PC-9 (cell line): ENCODE measurements at regions not wholly inside any gene's neighbourhood (a gene's known extent, or its start where the extent isn't known, plus 50 kb on each side); places are given as distances from the start of the nearest gene placed in this dataset.

Experiments
- BruUV-seq: library from RNA; stranded (reverse); fragments of 400-500 nt; replicated peaks from 2 replicates; lab custom pipeline; 2021; lab: Mats Ljungman, UMichigan
- CTCF ChIA-PET: fragments of 300-600 bp; sonication (Branson Sonifier 250); formaldehyde crosslinking; loops from one replicate; lab custom pipeline; 2022; ENCODE audit warnings: antibody characterized with exemption; lab: Charles Lee
- POLR2A ChIA-PET: fragments of 300-600 bp; sonication (Branson Sonifier 250); formaldehyde crosslinking; loops from one replicate; lab custom pipeline; 2022; ENCODE audit warnings: antibody characterized with exemption; ENCODE audit not compliant: unreplicated experiment; lab: Charles Lee
- DNase-seq, 2 experiments: peaks; one replicate each; pipeline versions ENCODE4 v3.0.0 to v3.0.0-alpha.2; 2015 to 2022; ENCODE audit warnings: mixed read lengths in 1 of 2
- H2AFZ ChIP-seq: fragments of 200-600 bp; sonication (generic); 2 replicates; pipeline ENCODE4 v1.8.1; 2017; ENCODE audit warnings: antibody characterized with exemption
- H3F3A ChIP-seq: fragments of 200-600 bp; sonication (generic); 2 replicates; pipeline ENCODE4 v1.8.1; 2017; ENCODE audit warnings: antibody characterized with exemption, mild to moderate bottlenecking, low read depth; ENCODE audit not compliant: insufficient read depth
- H3K27ac ChIP-seq: fragments of 200-600 bp; sonication (generic); 2 replicates; pipeline ENCODE4 v1.6.1; 2016; ENCODE audit warnings: mixed run types
- H3K27me3 ChIP-seq: fragments of 200-600 bp; sonication (generic); 2 replicates; pipeline ENCODE4 v1.6.1; 2016; ENCODE audit warnings: low read depth, mixed run types; ENCODE audit not compliant: insufficient read depth
- H3K36me3 ChIP-seq: fragments of 200-600 bp; sonication (generic); 2 replicates; pipeline ENCODE4 v1.6.1; 2016; ENCODE audit warnings: low read depth, mixed run types
- H3K4me1 ChIP-seq: fragments of 200-600 bp; sonication (generic); replicated peaks from 2 replicates; pipeline ENCODE4 v1.6.1; 2016; ENCODE audit warnings: mixed run types; ENCODE audit not compliant: insufficient read depth
- H3K4me2 ChIP-seq: fragments of 200-600 bp; sonication (generic); 2 replicates; pipeline ENCODE4 v1.6.1; 2017; ENCODE audit warnings: mixed run types
- H3K4me3 ChIP-seq: fragments of 200-600 bp; sonication (generic); 2 replicates; pipeline ENCODE4 v1.6.1; 2016; ENCODE audit warnings: mixed run types
- H3K79me2 ChIP-seq: fragments of 200-600 bp; sonication (generic); 2 replicates; pipeline ENCODE4 v1.6.1; 2017; ENCODE audit warnings: low read depth, mixed run types
- H3K9me2 ChIP-seq: fragments of 200-600 bp; sonication (generic); 2 replicates; pipeline ENCODE4 v1.8.1; 2017; ENCODE audit warnings: mild to moderate bottlenecking; ENCODE audit not compliant: insufficient read depth
- H3K9me3 ChIP-seq: fragments of 200-600 bp; sonication (generic); 2 replicates; pipeline ENCODE4 v1.8.1; 2016; ENCODE audit warnings: low read depth; ENCODE audit not compliant: insufficient read depth
- H4K20me1 ChIP-seq: fragments of 200-600 bp; sonication (generic); 2 replicates; pipeline ENCODE4 v1.8.1; 2017; ENCODE audit not compliant: insufficient read depth
- EZH2 ChIP-seq: fragments of 200-600 bp; sonication (generic); IDR thresholded peaks from 2 replicates; pipeline ENCODE4 v1.8.0; 2017; ENCODE audit warnings: antibody characterized with exemption, low read depth
- intact Hi-C: fragments of 100-400 bp; cut with micrococcal nuclease; formaldehyde crosslinking; loops from one replicate; pipeline ENCODE4 v1.10.0; 2022; ENCODE audit not compliant: unreplicated experiment
- TF ChIP-seq, protein P1 (sequence below): fragments of 200-600 bp; sonication (generic); conservative IDR thresholded peaks from 2 replicates; pipeline ENCODE4 v1.6.1; 2017; ENCODE audit warnings: mixed run types, antibody characterized with exemption, mild to moderate bottlenecking, moderate library complexity

- no peaks in the 10 kb centered on the region for H3K79me2 ChIP-seq
- no peaks in the 10 kb centered on the region for H3K9me3 ChIP-seq
- H2AFZ ChIP-seq, result no peak overlapping the region
- H4K20me1 ChIP-seq, result no peaks in the 10 kb centered on the region
- POLR2A ChIA-PET, result no interaction called here
- CTCF ChIA-PET, result no interaction called here
- no TSS peak for BruUV-seq
- no peaks in the 10 kb centered on the region for H3K9me2 ChIP-seq
- H3K4me1 ChIP-seq, result no peaks in the 10 kb centered on the region
- H3K4me3 ChIP-seq, result no peak overlapping the region
- no peaks in the 10 kb centered on the region for H3K36me3 ChIP-seq
- H3K27me3 ChIP-seq, result no peaks in the 10 kb centered on the region
- intact Hi-C loops, result no loop called here
- no peak for TF ChIP-seq EZH2
- TF ChIP-seq, protein P1, sequence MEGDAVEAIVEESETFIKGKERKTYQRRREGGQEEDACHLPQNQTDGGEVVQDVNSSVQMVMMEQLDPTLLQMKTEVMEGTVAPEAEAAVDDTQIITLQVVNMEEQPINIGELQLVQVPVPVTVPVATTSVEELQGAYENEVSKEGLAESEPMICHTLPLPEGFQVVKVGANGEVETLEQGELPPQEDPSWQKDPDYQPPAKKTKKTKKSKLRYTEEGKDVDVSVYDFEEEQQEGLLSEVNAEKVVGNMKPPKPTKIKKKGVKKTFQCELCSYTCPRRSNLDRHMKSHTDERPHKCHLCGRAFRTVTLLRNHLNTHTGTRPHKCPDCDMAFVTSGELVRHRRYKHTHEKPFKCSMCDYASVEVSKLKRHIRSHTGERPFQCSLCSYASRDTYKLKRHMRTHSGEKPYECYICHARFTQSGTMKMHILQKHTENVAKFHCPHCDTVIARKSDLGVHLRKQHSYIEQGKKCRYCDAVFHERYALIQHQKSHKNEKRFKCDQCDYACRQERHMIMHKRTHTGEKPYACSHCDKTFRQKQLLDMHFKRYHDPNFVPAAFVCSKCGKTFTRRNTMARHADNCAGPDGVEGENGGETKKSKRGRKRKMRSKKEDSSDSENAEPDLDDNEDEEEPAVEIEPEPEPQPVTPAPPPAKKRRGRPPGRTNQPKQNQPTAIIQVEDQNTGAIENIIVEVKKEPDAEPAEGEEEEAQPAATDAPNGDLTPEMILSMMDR, result no peak
- H3K4me2 ChIP-seq, result no peak overlapping the region
- H3F3A ChIP-seq, result no peaks in the 10 kb centered on the region
- H3K27ac ChIP-seq, result no peak overlapping the region
- DNase-seq, result no peak
These were observed 294.3 kb upstream of the MAN1A1 start for GRCh38 chr6:119643876-119644275.

DNA sequence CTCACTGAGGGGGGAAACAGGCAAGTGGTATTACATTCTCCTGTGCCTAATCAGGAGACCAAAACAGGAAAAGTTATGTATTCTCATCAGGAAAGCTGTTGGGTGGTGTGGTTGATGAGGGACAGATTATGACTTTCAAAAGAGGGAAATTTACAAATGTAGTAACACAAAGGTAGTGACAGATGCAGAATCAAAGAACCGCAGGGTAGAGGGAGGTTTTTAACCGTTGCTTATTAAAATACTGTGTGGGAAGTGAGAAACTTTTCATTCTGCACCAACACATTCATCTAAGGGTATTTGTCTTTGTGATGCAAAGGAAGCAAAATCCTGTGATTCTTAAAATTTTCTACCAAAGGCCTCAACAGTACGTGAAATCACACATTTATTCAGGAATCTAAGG is 288.2 kb upstream of the MAN1A1 start:
- POLR2A ChIA-PET, result no interaction called here
- no peaks in the 10 kb centered on the region for H3K79me2 ChIP-seq
- H4K20me1 ChIP-seq, result no peaks in the 10 kb centered on the region
- peaks cover 3% of the 10 kb centered on the region; the same call in 1 of the 2 replicates for H3K9me3 ChIP-seq
- H3K36me3 ChIP-seq, result no peaks in the 10 kb centered on the region
- no peak overlapping the region for H2AFZ ChIP-seq
- no peaks in the 10 kb centered on the region for H3K9me2 ChIP-seq
- H3K4me2 ChIP-seq, result no peak overlapping the region
- BruUV-seq, result no TSS peak
- TF ChIP-seq, protein P1, result no peak
- TF ChIP-seq EZH2, result no peak
- H3K27ac ChIP-seq, result no peak overlapping the region
- intact Hi-C loops, result no loop called here
- no peaks in the 10 kb centered on the region for H3F3A ChIP-seq
- H3K27me3 ChIP-seq, result no peaks in the 10 kb centered on the region
- DNase-seq, result no peak
- no peaks in the 10 kb centered on the region for H3K4me1 ChIP-seq
- H3K4me3 ChIP-seq, result no peak overlapping the region
- CTCF ChIA-PET, result no interaction called here

GRCh38 chr6:119636060-119636459 is 286.5 kb upstream of the MAN1A1 start:
- Histone ChIP-seq H3F3A (no peaks in the 10 kb centered on the region), H3K27me3 (no peaks in the 10 kb centered on the region), H3K36me3 (no peaks in the 10 kb centered on the region), H3K27ac (no peak overlapping the region), H3K4me2 (no peak overlapping the region), H4K20me1 (no peaks in the 10 kb centered on the region), H2AFZ (no peak overlapping the region), H3K4me1 (no peaks in the 10 kb centered on the region), H3K4me3 (no peak overlapping the region), H3K9me3 (peaks cover 3% of the 10 kb centered on the region; the same call in 1 of the 2 replicates), H3K79me2 (no peaks in the 10 kb centered on the region), H3K9me2 (no peaks in the 10 kb centered on the region)
- TF ChIP-seq, protein P1, result no peak
- TF ChIP-seq EZH2, result no peak
- ChIA-PET CTCF (no interaction called here), POLR2A (no interaction called here)
- intact Hi-C loops, result no loop called here
- no TSS peak for BruUV-seq
- DNase-seq, result no peak
